Erythroblast (primary cell): ENCODE measurements at regions not wholly inside any gene's neighbourhood (a gene's known extent, or its start where the extent isn't known, plus 50 kb on each side); places are given as distances from the start of the nearest gene placed in this dataset.

Source experiments
- GATA1 ChIP-seq: IDR thresholded peaks from 2 replicates; pipeline ENCODE4 v1.6.1; 2011; ENCODE audit warnings: low read depth, mild to moderate bottlenecking, control low read depth, low read length, moderate library complexity
- POLR2A ChIP-seq: IDR thresholded peaks from 2 replicates; pipeline ENCODE4 v1.6.1; 2011; ENCODE audit warnings: mild to moderate bottlenecking, low read length

DNA sequence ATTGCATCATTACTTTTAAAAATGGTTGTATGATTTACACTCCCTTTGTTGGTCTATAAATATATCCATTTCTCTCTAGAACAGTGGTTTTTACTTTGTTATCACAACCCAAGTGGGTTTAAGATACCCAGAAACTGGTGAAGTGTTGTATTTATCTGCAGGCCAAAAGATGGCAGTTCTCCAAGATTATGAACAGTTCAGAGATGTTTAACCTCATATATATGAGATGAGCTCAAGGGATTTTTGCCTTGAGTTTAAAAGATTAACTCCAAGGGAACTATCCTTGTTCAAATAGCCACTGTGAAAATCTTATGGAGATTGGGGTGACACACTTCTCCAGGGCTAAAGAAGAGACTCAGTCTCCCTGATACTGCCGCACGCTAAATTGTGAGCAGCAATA lies 572.6 kb downstream of the TLE4 start:
- no peak for TF ChIP-seq POLR2A
- TF ChIP-seq GATA1, result no peak
